ENCODE measurements at regions not wholly inside any gene's neighbourhood (a gene's known extent, or its start where the extent isn't known, plus 50 kb on each side); places are given as distances from the start of the nearest gene placed in this dataset.

GRCh38 chr2:123696799-123697410 lies 328.2 kb upstream of the CNTNAP5 start:
- Histone ChIP-seq H2AFZ (ENCODE audit: low read depth, low read length) (no peak overlapping the region), H3K4me1 (ENCODE audit: insufficient read depth, low read length) (no peaks in the 10 kb centered on the region), H3K9me3 (ENCODE audit: insufficient read depth, low read length, severe bottlenecking) (no peaks in the 10 kb centered on the region), H4K20me1 (ENCODE audit: insufficient read depth, low read length) (no peaks in the 10 kb centered on the region), H3K9ac (ENCODE audit: low read depth, low read length) (no peak overlapping the region), H3K4me2 (ENCODE audit: insufficient read depth, low read length) (no peak overlapping the region), H3K79me2 (ENCODE audit: insufficient read depth, low read length) (no peaks in the 10 kb centered on the region), H3K27me3 (ENCODE audit: insufficient read depth, low read length, poor library complexity) (no peaks in the 10 kb centered on the region), H3K27ac (ENCODE audit: low read length) (no peak overlapping the region), H3K36me3 (ENCODE audit: insufficient read depth, low read length) (no peaks in the 10 kb centered on the region), H3K4me3 (ENCODE audit: low read depth in 1 of 2, low read length in 2 of 2) (no peak overlapping the region)
- no peak for TF ChIP-seq EZH2 (IDR thresholded peaks at IDR 0.05; ENCODE audit: borderline replicate concordance, low read depth, low read length, severe bottlenecking)
- TF ChIP-seq CTCF (IDR thresholded peaks at IDR 0.05; ENCODE audit: borderline replicate concordance, extremely low read depth, low read length, poor library complexity, severe bottlenecking) = no peak
- ATAC-seq (ENCODE audit: insufficient read depth, low read depth) (no peak), DNase-seq (no peak)

GRCh38 chr2:123715467-123715982 lies 309.6 kb upstream of the CNTNAP5 start:
- H3K36me3 ChIP-seq (ENCODE audit: insufficient read depth, low read length) = no peaks in the 10 kb centered on the region
- no peaks in the 10 kb centered on the region for H3K27me3 ChIP-seq (ENCODE audit: insufficient read depth, low read length, poor library complexity)
- H3K4me2 ChIP-seq (ENCODE audit: insufficient read depth, low read length) = no peak overlapping the region
- no peak overlapping the region for H3K9ac ChIP-seq (ENCODE audit: low read depth, low read length)
- no peak overlapping the region for H2AFZ ChIP-seq (ENCODE audit: low read depth, low read length)
- DNase-seq (no peak), ATAC-seq (ENCODE audit: insufficient read depth, low read depth) (no peak)
- no peak for TF ChIP-seq CTCF (IDR thresholded peaks at IDR 0.05; ENCODE audit: borderline replicate concordance, extremely low read depth, low read length, poor library complexity, severe bottlenecking)
- no peak for TF ChIP-seq EZH2 (IDR thresholded peaks at IDR 0.05; ENCODE audit: borderline replicate concordance, low read depth, low read length, severe bottlenecking)
- H3K27ac ChIP-seq (ENCODE audit: low read length) = no peak overlapping the region
- H3K4me1 ChIP-seq (ENCODE audit: insufficient read depth, low read length) = no peaks in the 10 kb centered on the region
- no peaks in the 10 kb centered on the region for H3K9me3 ChIP-seq (ENCODE audit: insufficient read depth, low read length, severe bottlenecking)
- no peaks in the 10 kb centered on the region for H4K20me1 ChIP-seq (ENCODE audit: insufficient read depth, low read length)
- H3K4me3 ChIP-seq (ENCODE audit: low read depth in 1 of 2, low read length in 2 of 2) = no peak overlapping the region
- H3K79me2 ChIP-seq (ENCODE audit: insufficient read depth, low read length) = no peaks in the 10 kb centered on the region

DNA sequence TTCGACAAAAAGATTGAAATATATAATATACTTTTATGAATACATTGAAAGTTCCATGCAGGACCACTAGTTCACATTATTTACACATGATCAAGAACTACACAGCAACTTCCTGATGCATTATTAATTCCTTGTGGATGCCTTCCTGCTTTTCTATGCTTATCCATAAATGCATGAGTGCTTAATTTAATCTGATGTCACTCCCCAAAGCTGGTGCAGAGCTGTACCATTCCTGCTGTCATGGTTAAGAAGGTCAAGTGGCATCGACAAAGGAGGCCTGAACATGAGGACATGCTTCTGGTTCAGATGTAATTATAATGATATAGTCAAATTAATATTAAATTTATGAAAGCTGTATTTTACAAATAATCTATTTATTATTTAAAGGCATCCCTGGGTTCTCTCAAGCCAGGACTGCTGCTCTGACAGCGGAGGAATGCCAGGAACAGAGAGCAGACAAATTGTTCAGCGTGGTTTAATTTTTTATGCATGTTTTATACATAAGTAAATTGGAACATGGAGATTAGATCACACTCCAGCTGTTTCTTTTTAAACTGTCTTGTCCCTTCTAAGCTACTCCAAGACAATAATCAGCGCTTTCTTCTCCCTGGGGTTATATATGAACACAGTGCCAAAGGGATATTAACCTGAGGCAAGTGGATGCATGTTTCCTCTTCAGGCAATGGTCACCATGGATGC lies 307.3 kb upstream of the CNTNAP5 start:
- Histone ChIP-seq H3K4me3 (ENCODE audit: low read depth in 1 of 2, low read length in 2 of 2) (no peak overlapping the region), H4K20me1 (ENCODE audit: insufficient read depth, low read length) (no peaks in the 10 kb centered on the region), H3K9ac (ENCODE audit: low read depth, low read length) (no peak overlapping the region), H3K9me3 (ENCODE audit: insufficient read depth, low read length, severe bottlenecking) (no peaks in the 10 kb centered on the region), H3K27me3 (ENCODE audit: insufficient read depth, low read length, poor library complexity) (no peaks in the 10 kb centered on the region), H2AFZ (ENCODE audit: low read depth, low read length) (no peak overlapping the region), H3K79me2 (ENCODE audit: insufficient read depth, low read length) (no peaks in the 10 kb centered on the region), H3K36me3 (ENCODE audit: insufficient read depth, low read length) (no peaks in the 10 kb centered on the region), H3K4me2 (ENCODE audit: insufficient read depth, low read length) (no peak overlapping the region), H3K27ac (ENCODE audit: low read length) (no peak overlapping the region), H3K4me1 (ENCODE audit: insufficient read depth, low read length) (no peaks in the 10 kb centered on the region)
- no peak for DNase-seq
- TF ChIP-seq CTCF (IDR thresholded peaks at IDR 0.05; ENCODE audit: borderline replicate concordance, extremely low read depth, low read length, poor library complexity, severe bottlenecking) (no peak), EZH2 (IDR thresholded peaks at IDR 0.05; ENCODE audit: borderline replicate concordance, low read depth, low read length, severe bottlenecking) (no peak)
- ATAC-seq (ENCODE audit: insufficient read depth, low read depth) = no peak

All from DND-41 (cell line).